ENCODE measurements at regions not wholly inside any gene's neighbourhood (a gene's known extent, or its start where the extent isn't known, plus 50 kb on each side); places are given as distances from the start of the nearest gene placed in this dataset.
A peak's percentile ranks its signal among the peaks of the same experiment; 100 is the strongest.

DNA sequence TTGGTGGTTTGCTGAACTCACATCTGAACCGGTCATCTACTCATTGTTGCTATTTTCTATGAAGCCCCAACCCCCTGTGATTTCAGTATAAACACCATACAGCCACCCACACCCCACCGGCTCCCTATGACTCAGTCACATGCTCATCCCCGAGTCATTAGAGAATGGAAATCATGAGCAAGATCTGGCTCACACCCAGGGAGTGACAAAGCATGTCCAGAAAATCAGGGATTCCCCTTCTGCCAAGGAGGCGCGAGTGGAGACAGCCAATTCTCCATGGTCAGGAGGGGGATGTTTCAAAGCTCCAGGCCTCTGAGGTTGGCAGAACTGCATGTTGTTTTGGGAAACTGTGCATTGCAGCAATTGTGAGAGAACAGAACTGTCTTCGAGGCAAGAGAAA, 657.5 kb upstream of the TBX3 start:
- DNase-seq, result peak; percentile 58

DNA sequence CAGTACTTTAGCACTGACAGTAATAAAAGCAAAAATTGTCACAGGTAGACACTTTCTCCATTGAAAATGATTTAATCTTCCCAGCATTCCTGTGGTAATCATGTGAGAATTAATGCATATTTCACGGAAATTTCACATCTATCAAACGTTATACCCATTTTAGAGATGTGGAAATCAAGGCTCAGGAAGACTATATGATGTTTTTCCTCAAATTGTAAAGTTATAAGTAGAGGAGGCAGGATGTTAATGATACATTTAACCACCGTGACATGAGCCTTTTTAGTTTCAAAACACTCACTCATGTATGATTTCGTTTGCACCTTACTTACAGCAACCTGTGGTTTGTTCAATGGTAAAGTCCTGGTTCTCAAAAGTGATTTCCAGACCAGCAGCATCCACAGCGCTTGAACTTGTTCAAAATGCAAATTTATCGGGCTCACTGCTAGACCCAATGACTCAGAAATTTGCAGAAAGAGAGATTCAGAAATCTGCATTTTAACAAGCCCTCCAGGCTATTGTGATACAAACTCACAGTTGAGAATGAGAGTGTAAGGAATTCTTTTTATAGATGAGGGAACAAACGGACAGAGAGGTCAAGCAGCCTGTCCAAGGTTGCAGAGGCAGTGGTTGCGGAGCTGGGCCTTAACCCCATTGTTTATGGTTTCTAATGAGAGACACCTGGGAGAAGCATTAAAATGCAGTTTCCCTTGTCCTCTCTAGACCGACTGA, 654.8 kb upstream of the TBX3 start:
- DNase-seq, result no peak

DNA sequence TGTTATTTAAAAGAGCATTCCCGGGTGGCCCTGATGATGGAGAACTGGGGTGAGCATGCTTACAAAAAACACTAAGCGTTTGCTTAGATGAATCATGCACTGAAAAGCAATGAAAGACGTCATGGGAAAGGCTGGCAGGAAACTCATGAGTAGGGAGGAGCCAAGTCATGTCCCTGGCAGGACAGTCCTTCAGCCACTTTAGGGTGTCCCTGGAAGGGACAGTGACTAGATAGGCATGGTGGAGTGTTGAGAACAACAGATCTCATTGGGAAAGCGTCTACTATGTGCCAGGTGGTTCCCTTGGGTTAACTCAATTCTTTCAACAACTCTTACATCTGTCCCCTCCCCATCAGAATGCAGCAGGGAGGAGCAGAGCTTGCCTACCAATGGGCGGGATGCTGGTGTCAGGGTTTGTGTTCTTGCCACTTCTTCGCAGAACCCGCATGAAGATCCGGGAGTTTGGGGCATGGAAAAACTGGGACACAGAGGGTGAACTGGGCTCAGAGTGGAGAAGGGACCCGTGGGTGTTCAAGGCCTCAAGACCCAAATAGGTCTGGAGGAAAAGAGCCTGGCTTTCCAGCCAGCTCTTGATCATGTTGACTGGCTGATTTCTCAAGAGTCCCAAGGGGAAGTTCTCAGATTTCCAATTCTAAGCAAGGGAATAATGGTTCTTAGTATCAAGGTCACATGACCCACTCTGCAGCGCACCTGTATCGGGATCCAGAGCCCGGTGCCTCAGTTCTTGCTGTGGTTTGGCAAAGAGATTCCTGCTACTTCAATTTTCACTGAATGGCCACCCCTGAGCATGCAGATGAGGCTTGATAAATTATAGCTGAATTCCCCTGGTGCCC, 653.9 kb upstream of the TBX3 start:
- peak; percentile 36 for DNase-seq

DNA sequence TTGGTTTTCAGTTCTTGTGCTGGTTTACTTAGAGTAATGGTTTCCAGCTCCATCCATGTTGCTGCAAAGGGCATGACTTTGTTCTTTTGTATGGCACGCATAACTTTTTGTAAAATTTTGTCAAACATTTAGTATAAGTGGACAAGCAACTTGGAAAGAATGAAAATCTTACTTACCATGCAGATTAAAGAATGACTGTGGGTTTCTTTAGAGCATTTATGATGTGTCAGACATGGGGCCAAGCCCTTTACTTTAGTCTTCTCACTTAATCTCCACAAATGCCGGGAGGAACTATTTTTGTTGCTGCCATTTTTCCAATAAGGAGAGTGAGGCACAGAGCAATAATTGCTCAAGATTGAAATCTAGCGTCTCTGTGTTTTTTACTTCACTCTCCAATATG, 652.5 kb upstream of the TBX3 start:
- no peak for DNase-seq

DNA sequence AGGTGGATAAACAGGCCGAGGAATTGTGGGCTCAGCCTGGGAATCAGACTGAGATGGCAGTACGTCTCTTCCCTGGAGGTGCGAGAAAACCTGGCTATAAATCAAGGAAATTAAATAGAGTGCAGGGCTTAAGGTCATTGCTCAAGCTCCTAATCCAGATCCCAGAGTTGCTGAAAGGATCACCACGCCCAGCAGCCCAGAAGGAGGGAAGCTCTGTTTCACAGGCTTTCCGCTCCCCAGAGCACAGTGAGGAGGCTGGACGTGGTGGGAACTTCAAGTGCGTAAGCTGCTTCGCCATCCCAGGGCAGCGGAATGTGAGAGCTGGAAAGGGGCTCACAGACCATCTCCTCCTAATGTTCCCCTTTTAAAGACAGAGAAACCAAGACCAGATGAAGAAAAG, 651.6 kb upstream of the TBX3 start:
- no peak for DNase-seq

DNA sequence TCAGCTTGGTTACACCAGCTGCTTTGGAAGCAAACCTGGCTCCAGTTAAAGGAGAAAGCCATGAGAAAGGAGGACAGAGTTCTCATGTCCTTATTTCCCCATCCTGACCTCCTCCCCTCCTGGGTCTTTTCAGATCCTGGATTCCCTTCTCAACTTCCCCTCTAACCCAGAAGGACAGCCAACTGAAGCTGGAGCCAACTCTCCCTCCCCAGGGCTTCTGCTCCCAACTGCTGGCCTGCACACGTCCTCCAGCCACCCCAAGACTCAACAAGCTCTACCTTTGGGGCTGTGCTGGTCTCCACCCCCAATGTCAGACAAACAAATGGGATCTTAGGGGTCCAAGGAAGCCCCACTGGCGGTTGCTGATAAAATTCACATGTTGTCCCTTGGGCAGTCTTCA, 651.1 kb upstream of the TBX3 start:
- DNase-seq, result no peak

DNA sequence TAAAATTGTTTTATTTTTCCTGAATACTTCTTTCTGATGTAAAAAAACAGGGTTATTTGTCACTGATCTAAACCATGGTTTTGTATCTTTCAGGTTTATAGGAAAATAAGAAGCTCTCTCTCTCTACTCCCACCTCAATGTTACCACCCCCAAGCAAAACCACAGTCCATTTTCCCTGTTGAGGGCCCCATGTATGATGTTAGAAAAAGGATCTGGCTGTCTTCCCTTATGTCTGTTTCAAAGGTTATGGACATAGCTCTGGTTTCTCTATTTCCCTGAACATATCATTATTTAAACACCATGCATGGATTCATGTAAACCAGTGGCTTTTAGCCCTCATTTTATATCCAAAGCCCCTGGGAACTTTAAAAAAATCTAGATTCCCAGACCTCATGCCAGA, 649.0 kb upstream of the TBX3 start:
- DNase-seq, result no peak

DNA sequence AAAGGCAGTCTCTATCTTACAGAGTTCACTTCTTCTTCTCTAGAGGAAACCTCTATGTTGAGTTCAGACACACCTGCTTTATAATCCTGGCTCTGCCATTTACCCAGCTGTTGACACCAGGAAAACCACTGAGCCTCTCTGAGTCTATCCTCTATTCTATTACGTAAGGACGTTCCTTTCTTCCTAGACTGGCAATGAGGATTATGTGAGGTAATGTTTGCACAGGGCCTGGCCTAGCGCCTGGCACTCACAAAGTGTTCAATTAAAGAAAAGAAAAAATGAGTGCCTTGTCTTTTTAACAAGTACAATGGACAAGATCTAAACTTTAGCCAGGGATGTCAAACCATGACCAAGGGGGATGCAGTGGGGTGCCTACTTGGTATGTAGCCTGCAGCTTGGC, 641.9 kb upstream of the TBX3 start:
- DNase-seq, result no peak

DNA sequence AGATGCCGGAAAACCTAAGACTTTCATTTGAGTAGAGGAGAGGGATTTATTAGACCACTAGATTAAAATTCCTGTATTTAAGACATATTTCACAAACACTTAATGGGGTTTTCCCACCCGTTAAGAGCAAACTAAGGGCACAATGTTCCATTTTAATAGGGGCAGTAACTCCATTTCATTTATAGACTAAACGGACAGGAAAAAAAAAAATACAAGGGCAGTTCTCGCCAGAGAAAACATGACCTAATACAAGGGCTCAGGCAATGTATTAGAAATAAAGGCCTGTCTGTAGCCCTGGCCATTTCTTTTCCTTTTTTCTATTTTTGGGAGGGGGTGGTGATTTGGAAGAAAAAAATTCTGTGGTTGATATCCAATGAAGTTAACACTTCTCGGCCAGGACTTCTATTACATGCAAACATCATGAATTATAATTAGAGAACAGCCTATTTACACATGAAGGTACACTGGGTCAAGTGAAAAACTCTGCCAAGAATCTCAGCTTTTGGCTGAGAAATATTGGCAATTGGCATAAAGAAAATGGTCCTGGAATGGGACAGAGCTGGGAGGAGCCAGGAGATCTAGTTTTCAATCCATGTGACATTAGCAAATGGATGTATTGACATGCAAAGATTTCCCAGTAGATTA, 641.1 kb upstream of the TBX3 start:
- no peak for DNase-seq

DNA sequence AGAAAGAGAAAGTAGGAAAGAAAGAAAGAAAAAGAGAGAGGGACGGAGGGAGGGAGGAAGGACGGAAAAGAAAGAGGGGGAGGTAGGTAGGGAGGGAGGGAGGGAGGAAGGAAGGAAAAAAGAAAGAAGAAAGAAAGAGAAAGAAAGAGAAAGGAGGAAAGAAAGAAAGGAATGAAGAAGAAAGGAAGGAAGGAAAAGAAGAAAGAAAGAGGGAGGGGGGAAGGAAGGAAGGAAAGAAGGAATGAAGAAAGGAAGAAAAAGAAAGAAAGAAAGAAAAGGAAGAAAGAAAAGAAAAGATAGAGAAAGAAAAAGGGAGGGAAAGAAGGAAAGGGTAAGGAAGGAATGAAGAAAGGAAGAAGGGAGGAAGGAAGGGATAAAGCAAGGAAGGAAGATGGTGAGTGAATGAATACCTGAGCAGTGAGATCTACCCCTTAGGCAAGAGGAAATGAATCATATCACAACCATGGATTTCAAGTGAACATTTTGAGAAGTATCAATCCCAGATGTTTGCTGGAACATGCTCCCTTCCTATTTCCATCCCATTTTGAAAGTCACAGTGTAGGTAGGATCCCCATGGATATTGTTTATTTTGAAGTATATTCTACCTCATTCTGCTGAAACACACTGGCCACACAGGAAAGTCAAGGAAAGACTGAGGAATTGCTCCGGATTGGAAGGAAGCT, 639.4 kb upstream of the TBX3 start:
- DNase-seq, result no peak

DNA sequence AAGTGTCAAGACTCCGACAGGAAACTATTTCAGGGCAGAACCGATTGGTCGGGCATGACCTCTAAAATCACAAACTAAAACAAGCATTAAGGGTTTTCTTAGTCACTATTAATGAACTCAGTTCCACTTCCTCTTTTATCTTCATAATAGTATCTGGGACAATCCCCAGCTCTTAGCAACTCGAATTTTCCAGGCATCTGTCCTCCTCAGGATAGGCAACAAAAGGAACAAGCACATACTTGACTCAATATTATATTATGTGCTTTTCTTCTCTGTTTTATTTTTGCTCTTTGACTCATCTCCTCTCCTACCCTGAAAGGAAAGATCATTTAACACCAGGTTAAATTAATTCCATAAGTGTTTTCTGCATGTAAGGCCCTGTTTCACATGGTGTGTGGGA, 638.3 kb upstream of the TBX3 start:
- no peak for DNase-seq

DNA sequence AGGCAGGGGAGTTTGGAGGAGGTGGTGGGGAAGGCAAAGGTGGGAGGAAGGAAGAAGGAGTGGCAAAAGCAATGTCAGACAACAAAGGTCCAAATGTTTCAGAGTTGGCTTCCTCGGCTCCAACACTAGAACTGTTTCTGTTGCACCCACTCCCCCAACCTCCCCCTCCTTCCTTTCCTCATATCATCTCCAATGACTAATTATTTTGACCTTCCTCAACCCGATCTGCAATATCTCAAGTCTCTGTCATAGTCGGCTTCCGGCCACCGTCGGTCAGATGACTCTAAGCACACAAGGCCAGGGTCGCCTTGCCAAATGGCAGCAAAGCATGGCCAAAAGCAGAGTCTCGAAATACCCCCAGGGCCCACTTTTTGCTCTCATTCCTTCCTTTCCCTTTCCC, 637.0 kb upstream of the TBX3 start:
- DNase-seq, result no peak

DNA sequence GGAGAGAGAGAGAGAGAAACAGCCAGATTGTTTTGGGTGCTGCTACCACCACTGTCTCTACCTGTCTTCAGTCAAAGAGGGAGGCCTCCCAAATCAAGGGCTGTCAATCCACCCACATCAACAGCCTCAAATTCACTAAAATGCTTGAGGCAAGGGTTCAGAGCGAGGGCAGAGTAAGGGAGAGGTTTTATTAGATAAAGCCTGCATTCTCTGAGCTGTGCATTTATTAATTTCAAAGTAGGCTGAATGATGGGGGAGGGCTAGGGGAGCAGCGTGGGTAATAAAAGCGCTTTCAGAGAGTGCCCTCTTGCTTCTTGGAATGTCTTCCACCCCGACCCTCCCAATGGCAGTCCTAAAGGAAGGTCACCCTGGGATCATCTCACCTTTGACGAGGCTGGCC, 636.5 kb upstream of the TBX3 start:
- no peak for DNase-seq

DNA sequence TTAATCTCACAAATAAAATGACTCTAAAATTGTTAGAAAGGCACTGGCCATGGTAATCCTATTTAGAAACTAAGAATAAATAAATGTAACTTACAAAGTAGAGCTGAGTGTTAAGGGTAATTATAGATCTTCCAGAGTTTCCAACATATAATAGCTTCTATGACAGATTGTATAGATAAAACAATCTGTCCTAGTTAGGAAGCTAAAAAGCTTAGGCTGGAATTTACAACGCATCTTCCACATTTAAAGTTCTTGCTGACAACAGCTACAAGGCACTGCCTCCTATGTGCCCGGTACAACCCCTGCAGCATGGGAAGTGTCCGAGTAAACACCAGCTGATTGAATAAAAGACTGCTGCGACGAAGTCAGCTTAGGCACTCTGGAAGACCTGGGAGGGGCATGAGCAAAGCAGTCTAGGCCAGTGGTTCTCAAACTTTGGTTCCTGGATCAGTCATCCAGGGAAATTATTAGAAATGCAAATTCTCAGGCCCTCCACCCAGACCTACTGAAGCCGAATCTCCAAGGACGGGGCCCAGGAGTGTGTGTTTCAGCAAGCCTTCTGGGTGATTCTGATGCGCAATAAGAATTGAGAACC, 635.6 kb upstream of the TBX3 start:
- no peak for DNase-seq

DNA sequence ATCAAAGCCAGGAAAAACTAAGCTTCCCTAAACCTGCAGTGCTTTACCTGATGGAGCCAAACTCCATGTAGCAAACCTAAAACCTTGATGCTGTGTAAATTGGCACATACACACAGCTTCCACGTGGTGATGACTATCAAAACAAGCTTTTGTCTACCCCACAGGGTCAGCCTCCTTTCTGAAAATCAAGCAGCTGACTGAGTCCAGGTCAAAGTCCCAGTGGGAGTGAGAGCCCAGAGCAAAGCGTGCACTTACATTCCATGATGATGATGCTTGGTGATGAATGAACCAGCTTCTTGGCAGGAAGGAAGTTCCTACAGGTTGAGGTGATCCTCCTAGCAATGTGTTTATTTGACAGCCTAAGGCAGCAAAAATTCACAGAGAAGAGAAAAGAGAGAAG, 630.0 kb upstream of the TBX3 start:
- DNase-seq, result peak; percentile 13

DNA sequence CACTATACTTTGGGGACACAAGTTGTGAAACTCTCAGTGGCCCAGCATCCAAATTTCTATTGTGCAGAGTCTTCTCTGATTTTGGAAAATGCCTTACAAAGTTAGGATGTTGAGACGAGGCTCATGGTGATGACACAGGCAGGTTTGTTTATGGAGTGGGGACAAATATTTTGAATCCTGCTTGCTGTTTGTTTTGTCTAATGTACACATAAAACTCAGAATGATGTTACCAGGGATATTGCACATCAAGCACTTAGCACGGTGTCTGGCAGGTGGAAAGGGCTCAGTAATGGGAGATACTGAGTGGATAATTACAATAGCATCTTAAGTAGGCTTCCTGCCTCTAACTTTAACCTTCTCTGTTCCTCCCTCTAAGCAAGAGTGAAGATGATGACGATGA, 628.9 kb upstream of the TBX3 start:
- no peak for DNase-seq

DNA sequence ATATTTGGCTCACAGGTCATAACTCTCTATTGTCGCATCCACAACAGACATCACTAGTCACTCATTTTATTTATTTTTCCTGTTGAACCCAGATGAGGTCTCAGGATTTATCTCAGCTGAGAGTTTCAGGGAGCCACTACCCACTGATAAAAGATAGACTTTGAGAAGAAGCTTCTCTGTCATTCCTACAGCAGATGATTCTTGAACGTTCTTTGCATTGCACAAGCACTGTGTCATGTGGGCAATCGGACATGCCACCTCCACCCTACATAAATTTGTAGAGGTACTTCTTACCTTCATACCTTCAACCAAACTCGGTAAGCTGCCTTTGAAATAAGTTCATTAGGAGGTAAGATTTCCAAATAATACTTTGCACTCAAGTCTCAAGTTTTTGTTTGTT, 627.9 kb upstream of the TBX3 start:
- DNase-seq, result no peak

DNA sequence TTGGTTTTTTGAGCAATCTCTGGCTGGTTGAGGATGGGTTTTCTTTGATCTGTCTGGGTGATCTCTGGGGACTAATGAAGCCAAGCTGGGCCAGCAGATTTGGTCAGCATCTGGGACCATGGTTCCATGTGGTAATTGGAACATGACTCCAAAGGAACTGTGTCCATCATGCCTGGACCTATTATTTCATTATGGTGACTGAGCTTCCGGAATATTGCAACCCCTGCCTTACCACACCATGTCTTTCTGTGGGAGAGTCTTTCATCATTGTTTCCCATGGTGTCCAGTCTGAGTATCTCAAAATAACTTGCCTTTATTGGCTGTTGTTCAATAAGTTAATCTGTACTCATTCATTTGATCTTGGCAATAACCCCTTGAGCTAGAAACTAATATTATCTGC, 624.9 kb upstream of the TBX3 start:
- no peak for DNase-seq

DNA sequence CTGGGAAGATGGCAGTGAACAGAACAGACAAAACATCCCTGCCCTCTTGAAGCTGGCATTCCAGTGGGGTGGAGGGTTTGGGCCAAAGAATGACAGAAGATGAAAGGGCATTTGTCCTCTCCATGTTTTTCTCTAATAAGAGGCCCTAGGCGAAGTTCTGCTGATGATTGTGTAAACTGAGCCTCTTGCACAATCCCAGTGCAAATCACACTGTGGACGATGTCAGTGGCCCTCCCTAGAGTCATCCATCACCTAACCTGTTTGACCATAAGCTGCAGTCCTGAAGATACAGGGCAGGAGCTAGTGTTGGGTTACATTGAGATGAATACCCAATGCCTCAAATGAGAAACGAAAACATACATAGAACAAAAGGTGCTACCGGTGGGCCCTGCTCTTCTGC, 622.4 kb upstream of the TBX3 start:
- no peak for DNase-seq

DNA sequence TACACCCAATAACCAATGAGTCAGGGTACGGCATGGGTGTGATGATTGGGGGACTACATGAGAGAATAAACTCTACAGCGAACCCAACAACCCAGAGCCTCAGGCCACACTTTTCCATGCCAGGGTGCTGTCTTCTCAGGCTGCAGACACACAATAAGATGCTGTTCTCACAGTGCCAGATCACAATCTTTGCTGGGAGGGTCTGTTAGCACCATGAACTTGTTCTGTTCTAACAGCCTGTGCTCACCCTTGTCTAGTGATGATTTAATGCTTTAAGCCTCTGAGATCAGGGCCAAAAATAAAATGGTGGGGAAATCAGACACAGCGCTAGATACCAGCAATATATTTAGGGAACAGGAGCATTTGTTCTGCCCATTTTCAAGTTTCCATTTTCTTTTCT, 621.9 kb upstream of the TBX3 start:
- no peak for DNase-seq

DNA sequence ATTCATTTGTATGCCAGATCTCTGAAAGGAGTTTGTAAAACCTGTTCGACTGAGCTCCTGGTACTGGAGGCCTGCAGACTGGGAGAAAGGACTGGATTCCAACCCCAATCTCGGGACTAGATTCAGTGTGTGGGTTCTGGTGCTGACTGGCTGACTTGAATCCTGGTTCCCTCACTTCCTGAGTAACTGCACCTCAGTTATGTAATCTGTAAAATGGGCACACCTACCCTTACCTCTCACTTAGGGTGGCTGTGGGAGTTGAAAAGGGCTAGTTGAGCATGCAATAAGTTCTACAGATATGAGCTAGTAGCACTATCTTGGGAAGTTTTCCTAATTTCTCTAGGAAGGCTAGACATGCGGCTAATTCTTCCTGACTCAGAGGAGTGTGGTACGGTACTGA, 621.3 kb upstream of the TBX3 start:
- DNase-seq, result no peak

DNA sequence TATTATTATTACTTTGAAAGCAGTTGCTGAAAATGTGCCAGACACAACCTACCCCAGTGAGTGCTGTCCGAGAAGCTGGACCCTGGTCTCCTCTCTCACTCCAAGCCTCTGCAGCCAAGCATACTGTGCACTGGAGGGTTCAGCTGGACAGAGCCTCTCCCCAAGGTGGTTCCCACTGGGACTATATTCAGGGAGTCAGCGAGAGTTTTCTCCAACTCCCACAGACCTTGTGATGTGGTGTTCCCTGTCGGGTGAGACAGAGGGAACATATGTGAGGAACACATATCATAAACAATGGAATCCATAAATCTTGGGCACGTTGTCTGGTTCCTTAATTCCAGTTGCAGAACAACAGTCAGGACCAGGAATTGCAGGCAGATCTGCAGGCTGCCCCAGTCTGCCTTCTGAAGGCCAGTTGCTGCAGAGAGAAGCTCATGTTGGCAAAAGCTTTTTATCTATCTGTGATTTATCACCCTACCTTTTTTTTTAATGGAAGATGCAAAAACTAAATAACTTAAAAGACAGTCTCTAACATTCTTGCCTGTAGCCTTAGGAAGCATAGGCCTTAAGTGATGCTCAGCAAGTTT, 619.8 kb upstream of the TBX3 start:
- DNase-seq, result no peak

DNA sequence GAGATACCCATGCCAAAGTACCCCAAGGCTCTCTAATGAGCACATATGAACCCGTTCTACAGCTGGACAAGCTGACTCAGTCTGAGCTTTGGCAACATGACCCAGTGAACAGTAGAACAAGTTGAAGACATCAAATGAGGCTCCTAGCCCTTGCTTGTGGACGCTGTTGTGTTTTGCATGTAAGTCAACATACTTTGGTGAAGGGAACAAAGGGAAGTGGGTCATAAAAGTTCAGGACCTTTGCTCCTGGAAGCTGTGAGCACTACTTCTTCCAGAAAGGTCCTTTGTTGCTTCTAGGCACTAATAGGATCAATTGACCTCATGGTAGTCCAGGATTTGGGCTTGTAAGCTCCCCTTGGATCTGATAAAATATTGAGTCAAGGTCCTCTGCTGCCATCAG, 613.5 kb upstream of the TBX3 start:
- no peak for DNase-seq

All from kidney glomerular epithelial cell (primary cell).